EL (cell line): ENCODE measurements at regions not wholly inside any gene's neighbourhood (a gene's known extent, or its start where the extent isn't known, plus 50 kb on each side); places are given as distances from the start of the nearest gene placed in this dataset.

Experiments used
- DNase-seq: peaks from one replicate; pipeline ENCODE4 v3.0.0-alpha.2; 2016

DNA sequence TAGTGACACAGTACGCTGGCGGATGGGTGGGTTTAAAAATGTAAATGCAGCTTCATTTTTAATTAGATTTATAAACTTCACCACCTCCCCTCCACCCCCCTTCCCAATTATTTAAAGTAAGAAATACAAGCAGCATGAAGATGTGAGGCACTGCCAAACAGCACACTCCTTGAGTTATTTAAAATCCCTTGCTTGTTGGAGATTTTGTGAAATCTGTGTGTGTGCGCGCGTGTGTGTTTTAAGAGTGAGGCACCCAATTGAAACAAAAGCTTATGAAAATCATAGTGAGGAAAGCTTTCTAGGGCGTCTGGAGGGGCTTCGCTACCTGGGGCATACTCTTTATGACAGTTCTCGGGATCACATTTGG lies 219.6 kb upstream of the IRX3 start:
- DNase-seq: no peak

GRCh38 chr16:54505549-54506213 lies 219.1 kb upstream of the IRX3 start:
- no peak for DNase-seq

DNA sequence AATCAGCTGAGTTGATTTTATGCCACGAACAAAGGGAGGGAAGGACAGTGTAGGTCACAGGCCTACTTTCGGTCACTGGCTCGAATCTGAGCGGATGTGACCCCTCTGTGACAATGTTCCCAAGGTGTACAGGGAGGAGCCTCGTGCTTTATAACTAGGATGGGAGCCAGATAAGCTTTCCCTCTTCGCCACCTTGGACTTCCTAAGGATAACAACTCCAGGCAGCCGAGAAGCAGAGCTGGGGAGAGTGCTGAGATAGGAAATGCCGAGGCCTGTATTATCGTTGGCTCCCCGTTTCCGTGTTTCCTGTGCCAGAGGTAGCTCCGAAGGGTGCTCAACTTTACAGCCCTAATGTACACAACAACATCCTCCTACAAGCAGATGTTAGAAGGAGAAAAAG lies 217.8 kb upstream of the IRX3 start:
- DNase-seq: no peak

DNA sequence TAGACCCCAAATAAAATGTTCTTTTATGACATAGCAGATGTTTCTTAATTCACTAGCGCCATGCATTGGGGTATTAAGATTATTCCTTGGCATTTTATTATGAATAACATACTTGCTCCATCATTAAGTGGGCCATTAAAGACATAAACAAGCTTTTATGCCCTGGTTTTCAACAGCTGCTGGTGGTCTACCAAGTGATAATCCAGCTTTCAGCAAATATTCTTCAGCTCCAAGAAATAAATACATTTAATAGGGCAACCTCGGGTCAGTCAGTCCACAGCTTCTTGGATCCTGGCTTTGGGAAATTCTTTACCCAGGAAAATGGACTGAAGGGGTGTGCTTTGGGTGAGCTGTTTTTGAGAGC lies 217.3 kb upstream of the IRX3 start:
- no peak for DNase-seq

GRCh38 chr16:54503011-54503855 lies 216.6 kb upstream of the IRX3 start:
- no peak for DNase-seq

DNA sequence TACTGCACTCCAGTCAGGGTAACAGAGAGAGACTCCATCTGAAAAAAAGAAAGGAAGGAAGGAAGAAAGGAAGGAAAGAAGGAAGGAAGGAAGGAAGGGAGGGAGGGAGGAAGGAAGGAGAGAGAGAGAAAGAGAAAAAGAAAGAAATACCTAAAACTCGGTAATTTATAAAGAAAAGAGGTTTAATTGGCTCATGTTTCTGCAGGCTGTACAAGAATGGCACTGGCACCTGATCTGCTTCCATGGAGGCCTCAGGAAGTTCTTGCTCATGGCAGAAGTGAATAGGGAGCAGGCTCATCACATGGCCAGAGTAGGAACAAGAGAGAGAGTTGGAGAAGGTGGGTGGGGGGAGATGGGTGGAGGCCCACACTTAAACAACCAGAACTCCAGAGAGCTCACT lies 215.2 kb upstream of the IRX3 start:
- DNase-seq: no peak

DNA sequence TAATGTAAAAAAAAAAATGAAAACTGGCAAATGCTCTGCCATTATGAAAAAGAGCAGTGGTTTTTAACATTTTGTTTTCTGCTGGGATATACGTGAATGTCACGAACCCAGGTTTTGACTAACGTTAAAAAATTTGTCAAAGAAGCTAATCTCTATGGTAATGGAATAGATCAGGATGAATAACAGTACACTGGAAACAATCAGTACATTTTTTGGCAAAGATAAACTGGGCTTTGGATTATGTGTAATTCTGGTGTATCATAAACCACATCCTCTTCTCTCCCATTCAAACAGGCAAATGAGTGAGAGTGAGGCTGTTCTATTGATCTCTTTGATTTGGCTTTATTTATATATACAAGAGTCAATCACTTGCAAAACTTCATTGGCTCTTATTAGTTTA lies 207.0 kb upstream of the IRX3 start:
- no peak for DNase-seq

- DNase-seq: peak; percentile 44
These were observed 206.5 kb upstream of the IRX3 start for GRCh38 chr16:54493061-54493460.

DNA sequence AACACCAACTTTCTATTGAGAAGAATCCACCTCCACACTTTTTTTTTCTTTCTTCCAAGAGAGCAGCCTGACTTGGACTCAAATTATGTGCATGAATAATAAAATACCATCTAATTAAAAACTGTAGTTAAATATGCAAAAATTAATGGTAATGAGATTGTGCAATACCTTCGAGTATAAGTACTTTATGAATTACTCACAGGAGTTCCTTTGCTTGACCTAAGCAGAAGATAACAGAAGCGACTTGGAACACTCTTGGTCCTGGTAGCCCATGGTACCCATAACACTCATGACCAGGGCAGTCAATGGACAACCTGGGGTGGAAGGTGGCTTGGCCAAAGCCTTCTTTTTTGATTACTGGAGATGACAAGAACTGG lies 203.5 kb upstream of the IRX3 start:
- no peak for DNase-seq

GRCh38 chr16:54489225-54490111 lies 202.9 kb upstream of the IRX3 start:
- no peak for DNase-seq

DNA sequence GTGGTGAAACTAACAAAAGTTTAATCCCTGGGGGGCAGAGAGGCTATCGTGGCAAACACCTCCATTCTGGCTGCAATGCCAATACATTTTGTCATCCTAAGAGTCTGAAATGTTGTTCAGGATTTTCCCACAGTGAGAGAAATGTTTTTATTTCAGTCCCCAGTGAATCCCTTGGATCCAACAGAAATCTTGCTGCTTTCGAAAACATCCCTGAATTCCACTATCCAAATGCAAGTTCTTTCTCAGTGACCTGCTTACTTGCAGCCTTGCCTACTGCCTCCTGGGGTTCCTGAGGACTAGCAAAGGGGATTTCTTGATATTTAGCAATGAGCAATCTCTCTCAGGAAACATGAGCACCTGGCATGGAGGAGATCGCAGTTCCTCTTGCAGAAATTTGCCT lies 202.1 kb upstream of the IRX3 start:
- no peak for DNase-seq

- DNase-seq: no peak
These were observed 201.3 kb upstream of the IRX3 start for GRCh38 chr16:54487933-54488332.

GRCh38 chr16:54484700-54485099 lies 198.1 kb upstream of the IRX3 start:
- no peak for DNase-seq

- DNase-seq: no peak
These were observed 196.4 kb upstream of the IRX3 start for GRCh38 chr16:54482892-54483574.

DNA sequence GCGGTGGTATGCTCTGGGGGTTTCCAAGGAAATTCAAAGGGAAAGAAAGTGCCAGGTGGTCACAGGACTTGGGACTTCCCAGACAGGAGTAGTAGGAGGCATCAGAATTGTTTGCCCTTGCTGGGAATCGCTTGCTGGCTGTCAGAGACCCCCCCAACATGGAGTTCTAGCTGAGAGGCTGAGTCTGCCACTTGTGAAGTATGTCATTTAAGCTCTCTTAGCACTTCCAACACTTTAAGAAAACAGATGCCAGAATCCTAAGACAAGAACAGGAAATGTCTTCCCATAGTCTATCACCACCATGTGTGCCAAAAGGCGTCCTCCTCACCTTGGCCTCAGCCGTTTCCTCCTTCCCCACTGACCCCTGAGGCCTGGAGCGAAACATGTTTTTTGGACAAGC lies 193.8 kb upstream of the IRX3 start:
- DNase-seq: no peak

DNA sequence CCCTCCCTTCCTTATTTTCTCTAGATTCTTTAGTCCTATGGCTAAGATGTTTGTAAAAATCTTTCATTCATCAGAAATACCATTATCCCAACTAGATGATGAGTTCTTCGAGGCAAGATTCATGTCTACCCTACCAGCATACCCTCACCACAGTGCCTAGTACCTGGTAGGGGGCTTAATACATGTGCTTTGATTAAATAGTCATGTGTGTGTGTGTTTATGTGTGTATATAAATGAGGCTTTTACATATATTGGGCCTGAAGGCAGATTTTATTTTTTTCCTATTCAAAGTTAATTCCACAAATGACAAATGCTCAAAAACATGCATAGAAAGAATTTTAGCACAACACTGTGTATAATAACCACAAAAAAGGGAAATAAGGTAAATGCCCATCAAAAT lies 193.0 kb upstream of the IRX3 start:
- no peak for DNase-seq

GRCh38 chr16:54477714-54478113 lies 191.1 kb upstream of the IRX3 start:
- no peak for DNase-seq

- DNase-seq: no peak
These were observed 188.5 kb upstream of the IRX3 start for GRCh38 chr16:54475019-54475601.

DNA sequence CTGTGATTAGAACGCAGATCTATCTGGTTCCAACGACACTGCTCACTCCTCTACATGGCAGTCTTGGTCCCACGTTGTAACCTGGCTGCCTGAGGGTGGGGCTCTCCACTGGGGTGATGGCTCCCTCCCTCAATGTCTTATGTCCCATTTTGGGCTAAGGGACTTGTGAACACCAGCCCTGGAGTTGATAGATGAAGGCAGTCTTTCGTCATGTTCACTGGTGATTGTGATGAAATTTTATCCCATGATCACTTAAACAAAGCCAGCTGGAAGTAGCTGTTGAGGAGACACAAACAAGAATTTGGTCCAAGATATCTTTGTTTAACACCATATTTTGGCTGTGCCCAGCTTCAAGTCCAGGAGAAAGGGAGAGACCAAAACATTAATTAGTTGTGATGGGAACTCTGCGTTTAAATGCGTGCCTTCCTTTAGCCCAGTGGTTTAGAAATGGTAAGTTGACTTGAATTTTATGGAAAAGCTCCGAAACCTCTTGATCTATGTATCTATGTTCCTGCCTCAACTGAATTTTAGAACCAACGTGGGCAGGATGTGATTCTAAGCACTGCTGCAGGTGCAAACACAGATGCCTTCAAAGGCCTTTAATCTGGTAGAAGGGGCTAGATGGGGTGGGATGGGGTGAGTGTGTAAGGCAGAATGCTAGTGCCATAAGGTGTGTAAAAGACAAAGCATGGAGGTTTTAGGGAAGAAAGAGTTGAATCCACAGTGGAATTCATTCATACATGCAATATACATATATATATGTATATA lies 186.8 kb upstream of the IRX3 start:
- no peak for DNase-seq

- DNase-seq: no peak
These were observed 180.8 kb upstream of the IRX3 start for GRCh38 chr16:54467398-54467797.

DNA sequence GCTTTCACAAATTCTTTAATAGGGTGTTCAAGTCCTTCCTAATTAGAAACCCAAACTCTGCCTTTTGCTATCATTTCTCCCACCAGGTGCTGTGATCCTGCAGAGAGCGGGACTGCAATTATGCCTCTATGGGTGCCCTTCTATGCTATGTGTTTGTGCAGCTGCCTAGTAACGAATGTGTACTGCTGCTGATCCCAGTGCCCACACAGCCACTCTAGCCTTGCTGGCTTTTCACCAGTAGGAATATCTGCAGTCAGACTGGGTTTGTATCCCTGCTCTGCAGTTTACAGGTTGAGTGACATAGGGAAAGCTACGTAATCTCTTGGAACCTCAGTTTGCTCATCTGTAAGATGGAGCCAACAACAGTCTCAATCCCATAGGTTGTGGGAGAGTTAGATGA lies 179.6 kb upstream of the IRX3 start:
- no peak for DNase-seq

- DNase-seq: no peak
These were observed 178.5 kb upstream of the IRX3 start for GRCh38 chr16:54465063-54465462.
